ENCODE measurements at regions not wholly inside any gene's neighbourhood (a gene's known extent, or its start where the extent isn't known, plus 50 kb on each side); places are given as distances from the start of the nearest gene placed in this dataset.
"Not testable (repeated sequence)": the region's sequence is repeated elsewhere in the genome, so short reads cannot be mapped to it uniquely, and the experiment has no call there.

DNA sequence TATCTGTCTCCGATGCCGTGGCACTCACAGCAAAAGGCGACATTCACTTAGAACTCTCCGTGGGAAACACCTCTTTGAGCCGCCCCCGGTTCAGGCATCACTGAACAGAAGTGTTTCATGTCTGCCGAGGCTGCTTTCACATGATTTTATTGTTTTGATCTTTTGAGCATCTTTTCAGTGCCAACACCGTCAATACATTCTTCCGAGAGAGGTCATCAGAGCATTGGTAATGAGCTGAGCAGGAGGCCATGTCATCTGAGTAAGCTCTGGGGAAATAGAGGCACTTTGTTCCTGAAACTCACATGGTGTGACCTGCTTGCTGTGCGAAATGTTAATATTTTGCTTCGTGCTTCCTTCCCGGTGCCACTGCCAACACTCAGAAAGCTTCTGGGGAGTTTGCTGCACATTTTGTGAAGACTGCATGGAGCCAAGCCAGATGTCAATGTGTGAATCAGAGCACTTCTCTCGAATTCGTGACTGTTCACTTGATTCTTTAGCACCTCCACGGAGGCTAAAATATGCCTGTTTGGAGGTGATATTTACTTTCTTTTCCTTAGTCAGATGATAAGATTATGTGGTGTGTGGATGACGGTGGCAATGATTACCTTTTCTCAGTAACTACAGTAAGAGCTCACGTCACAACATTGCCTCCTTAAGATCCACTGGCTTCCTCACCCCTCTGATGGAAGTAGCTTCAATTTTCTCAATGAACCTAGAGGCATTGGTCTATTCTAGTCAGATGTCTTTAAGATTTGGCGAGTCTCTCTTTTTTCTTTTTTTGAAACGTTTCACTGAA lies 222.3 kb upstream of the HS3ST1 start:
- DNase-seq = no peak

DNA sequence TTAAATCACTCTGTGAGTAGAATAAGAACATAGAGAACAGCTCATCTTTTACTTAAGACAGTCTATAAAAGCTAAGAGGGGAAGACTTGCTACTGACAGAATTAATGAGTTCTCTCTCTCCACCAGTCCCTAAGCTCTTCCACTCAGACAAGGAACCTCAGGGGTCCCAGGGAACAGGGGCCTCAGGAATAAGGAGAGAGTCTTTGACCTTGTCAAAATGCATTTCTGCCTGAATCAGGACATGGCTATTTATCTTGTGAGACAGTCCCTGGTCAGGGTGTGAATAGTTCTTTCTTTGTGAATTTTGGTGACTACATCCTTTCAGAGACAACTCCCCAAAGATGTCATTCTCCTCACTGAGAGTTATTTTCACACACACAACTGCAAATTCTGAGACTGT lies 218.7 kb upstream of the HS3ST1 start:
- DNase-seq = no peak

DNA sequence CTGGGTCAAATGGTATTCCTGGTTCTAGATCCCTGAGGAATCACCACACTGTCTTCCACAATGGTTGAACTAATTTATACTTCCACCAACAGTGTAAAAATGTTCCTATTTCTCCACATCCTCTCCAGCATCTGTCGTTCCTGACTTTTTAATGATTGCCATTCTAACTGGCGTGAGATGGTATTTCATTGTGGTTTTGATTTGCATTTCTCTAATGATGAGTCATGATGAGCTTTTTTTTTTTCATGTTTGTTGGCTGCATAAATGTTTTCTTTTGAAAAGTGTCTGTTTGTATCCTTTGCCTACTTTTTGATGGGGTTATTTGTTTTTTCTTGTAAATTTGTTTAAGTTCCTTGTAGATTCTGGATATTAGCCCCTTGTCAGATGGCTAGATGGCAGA lies 214.4 kb upstream of the HS3ST1 start:
- not testable (repeated sequence) for DNase-seq

DNA sequence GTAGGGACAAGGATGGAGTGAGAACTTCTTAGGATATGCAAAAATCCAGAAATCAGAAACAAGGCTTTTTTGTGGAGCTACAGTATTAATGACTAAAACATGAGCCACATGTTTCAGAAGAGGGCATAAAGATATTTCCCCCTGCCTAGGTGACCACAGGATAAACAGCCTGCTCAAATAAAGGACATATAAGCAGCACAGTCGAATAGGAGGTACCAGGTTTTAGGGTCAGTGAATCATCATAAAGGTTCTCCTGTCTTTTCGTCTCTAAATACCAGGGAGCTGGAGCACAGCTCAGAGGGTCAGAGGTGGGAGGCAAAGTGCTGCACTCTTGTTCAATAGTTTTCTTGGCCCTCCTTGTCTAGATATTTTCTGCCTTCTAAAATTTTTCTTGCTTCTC lies 211.9 kb upstream of the HS3ST1 start:
- DNase-seq = no peak

DNA sequence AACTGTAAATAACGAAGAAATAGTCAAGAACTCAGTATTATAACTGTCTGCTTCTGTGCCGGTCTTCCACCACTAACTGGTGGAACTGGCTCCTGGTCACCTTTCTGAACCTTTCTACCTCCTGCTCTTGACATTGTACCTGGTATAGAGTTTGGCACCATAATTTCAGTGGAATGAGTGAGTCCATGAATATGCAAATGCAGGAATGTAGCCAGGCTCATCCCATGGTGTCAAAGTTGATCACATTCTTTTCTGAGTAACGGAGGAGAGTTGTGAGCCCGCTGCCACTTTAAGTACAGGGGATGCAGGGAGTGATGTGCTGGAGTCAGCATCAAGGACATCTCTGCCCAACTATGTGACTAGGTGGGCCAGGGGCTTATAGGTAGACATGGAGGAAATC lies 207.9 kb upstream of the HS3ST1 start:
- DNase-seq = no peak

DNA sequence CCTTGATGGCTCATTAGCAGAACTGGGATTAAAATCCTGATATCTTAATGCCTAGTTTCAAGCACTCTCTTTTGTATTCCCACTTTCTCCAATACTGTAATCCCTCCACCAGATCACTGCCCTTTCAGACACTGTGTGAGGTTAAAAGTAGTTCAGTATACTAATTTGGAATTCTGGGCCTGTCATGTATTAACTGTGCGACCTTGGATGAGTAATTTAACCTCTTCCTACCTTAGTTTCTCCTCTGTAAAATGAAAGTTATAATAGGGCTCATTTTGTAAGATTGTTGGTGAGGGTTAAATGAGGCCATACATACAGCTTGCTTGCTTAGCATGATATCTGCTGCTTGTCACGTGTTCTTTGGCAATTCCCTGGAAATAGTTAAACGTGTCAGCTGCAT lies 207.3 kb upstream of the HS3ST1 start:
- no peak for DNase-seq

DNA sequence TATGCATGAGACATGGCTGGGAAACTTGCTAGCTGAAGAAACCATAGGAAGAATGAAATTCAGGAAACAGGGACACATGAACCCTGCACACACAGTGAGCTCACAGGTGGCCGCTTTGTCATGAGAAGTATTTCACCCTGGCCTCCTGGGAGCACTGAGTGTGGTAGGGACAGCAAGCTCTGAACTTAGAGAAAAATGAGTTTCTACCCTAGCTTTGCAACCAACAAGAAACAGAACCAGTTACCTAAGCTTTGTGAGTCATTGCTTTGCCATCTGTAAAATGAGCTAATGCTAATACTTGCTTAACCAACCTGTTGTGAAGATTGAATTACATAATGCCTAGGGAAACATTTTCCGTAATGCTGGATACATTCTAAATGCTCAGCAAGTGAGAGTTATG lies 206.6 kb upstream of the HS3ST1 start:
- DNase-seq = no peak

DNA sequence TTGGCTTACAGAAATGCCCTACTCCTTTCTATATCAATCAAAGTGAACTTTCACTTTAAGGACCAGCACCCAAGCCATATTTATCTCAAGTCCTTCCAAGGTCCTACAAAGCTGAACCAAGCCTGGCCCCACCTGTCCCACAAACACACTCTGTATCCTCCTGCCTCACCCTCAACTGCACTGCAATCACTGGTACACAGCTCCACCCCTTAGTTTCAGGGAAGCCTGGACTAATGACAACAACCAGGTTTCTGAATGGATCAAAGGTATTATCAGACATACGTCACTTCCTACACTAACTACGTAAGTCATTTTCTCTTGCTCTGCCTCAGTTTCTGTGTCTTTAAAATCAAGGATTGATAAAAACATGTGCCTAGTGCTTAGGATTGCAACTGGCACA lies 205.6 kb upstream of the HS3ST1 start:
- DNase-seq = no peak

DNA sequence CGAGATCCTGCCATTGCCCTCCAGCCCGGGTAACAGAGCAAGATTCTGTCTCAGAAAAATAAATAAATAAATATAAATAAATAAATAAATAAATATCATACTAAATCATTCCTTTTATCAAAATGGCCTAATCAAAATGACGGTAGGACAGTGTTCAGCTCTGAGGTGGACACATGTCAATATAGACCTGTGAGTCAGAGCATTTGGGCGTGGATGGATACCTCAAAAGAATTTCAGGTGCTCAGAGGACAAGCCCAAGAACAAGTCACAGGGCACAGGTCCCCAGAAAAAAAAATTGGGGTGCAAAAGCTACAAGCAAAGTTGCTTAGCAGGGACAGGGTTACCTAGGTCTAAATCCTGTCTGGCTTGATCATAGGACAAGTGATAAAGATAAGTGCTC lies 204.7 kb upstream of the HS3ST1 start:
- no peak for DNase-seq

DNA sequence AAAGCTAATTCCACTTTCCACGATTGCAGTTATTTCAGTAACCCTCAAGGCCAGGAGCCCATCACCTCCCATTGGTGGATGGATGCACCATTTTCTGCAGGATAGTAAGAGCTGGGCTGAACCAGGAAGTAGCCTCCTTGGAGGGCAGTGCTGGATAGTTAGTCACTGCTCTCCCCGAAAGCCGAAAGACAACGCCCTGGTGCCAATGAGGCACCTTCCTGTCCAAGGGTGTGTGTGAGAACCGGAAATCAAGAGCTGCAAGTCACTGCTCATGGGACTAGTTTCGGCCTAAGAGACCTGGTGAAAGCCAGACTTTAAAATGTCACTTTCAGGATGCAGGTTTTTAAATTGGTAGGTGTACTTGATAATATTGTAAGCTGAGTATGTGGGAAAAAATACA lies 203.8 kb upstream of the HS3ST1 start:
- no peak for DNase-seq

DNA sequence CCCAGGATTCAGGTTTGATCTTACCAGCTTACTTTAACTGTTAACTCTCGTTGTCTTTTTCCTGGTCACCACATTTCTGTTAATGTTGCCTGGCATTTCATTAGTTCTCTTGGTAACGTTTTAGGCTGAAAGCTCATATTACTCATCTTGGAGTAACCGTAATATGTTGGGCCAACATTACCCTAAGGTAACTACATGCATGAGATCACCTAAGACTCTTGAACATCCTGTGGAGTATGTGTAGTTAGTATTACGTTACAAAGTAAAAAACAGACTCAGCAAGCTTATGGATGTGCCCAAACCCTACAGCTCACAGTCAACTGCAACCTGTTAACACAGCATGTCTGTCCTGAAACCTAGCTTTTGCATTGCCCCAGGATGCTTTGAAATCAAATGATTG lies 203.3 kb upstream of the HS3ST1 start:
- no peak for DNase-seq

DNA sequence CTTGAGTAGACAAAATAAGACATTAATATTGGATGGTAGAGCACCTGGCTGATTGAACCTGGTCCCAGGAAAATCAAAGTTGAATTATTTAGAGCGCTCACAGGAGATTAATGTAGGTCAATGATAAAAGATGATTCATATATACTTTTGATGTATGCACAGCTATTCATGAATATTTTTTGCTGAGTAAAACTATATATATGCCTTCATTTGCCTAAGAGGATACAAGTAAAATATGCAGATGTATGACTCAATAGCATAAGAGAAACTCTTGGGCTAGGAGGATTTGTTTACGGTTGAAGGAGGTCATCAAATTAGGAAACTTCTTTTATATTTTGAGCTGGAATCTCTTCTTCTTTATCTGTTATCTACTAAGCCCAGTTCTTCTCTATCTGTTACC lies 202.7 kb upstream of the HS3ST1 start:
- DNase-seq = no peak

DNA sequence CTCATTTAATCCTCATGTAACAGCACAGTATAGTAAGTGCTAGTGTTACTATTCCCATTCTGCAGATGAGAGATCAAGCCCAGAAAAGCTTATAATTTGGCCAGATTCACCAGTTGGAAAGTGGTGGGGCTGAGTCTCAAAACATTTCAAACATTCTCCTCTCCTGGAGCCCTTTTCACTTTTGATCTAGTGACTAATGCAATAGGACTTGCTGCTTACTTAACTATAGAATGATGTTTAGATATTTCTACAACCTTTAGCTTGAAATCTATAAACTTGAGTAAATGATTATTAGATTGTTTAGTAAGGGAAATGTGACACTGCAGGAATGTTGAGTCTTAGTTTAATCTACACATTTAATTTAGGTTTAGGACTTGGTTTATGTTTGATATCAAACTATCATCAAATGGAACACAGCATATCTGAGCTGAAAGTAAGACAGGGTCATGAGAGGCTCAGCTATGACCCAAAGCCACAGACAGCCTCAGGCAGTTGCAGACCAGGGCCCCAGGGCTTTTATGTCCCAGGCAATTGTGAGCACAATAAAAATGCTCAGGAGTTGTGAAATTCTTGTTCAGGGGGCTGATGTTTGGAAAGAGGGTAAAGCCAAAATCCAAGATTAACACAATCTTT lies 199.5 kb upstream of the HS3ST1 start:
- no peak for DNase-seq

DNA sequence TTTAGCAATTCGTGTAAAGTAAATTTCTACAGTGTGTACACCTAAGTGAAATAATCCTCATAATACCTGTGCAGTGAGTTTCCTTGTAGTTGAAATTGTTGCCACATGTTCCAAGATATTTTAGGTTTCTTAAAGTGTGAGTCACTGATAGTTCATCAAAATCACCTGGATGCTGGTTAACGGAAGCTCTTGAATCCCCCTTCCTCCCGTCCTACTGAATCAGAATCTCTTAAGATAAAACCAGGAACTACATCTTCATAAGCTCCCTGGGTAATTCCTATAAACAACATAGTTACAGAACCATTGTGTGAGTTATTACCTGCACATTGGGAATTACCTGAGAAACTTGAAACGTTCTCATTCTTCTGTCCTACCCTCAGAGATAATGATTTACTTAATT lies 197.4 kb upstream of the HS3ST1 start:
- no peak for DNase-seq

DNA sequence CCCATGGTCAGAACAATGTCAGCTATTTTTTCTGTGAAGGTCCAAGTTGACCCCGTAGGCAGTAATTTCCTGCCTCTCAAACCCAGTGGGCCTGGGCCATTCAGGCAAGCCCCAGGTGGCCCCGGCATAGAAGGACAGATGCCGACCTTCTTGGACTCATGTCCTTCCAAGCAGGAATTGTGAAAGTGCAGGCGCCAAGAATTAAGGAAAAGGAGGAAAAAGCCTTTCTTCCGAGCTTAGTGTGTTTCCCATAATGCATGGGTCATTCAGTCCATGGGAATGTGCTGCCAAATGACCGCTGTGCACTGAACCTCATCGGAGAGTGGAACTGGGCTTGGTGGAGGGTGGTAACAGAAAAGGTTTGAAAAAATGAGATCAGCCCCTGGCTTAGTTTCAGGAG lies 196.5 kb upstream of the HS3ST1 start:
- DNase-seq = no peak

DNA sequence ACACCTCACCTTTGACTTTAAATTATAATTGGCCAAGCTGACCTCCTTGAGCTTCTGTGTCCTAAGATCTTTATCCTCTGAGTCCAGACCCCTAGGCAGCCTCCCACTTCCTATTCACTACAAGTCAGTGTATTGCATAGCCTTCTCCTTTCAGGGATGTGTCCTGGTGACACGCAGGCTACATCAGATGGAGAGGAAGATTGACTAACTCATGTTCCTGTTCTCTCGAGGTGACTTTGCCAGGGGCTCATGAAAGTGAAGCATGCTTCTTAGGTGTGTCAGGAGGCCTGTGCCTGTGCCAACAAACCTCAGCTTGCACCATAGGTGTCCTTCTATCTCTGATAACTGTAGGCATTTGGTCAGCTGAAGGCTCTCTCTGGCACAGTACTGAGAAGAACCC lies 195.7 kb upstream of the HS3ST1 start:
- DNase-seq = no peak

DNA sequence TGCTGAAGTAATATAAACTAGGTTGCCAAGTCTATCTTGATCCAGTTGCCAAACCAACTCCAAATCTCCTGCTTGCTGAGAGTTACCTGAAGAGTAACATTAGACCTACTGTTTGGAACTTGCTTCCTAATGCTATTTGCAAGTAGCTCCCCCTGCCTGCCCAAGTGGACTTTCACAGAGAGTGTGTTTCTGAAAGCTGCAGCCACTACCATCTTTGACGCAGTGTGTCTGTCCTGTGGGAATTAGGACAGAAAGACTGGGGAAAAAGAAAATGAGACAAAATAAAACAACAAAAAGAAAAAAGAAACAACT lies 195.0 kb upstream of the HS3ST1 start:
- DNase-seq = no peak

DNA sequence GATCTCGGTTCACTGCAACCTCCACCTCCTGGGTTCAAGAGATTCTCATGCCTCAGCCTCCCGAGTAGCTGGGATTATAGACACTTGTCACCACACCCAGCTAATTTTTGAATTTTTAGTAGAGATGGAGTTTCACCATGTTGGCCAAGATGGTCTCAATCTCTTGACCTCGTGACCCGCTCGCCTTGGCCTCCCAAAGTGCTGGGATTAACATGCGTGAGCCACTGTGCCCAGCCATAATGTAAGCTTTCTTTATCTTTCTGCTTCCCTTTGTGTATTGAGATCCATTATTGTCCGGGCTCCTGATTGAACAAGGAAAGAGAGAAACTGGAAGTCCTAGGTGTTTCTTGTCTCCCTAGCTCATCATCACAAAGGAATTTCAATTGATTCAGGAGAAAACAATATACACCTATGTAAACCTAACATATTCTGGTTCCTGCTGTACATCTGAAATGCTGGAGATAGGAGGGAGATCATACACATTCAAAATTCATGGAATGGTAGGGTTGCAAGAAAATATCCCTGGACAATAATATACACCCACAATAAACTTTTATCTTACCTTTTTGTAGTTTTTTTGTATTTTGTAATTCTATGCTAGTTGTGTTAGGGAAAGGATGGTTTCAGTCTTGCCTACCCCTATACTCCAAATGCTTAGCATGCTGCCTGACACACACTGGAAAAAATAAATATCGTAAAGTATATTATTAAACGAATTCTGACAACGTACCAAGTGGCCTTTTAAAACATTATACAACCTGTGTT lies 194.4 kb upstream of the HS3ST1 start:
- no peak for DNase-seq

DNA sequence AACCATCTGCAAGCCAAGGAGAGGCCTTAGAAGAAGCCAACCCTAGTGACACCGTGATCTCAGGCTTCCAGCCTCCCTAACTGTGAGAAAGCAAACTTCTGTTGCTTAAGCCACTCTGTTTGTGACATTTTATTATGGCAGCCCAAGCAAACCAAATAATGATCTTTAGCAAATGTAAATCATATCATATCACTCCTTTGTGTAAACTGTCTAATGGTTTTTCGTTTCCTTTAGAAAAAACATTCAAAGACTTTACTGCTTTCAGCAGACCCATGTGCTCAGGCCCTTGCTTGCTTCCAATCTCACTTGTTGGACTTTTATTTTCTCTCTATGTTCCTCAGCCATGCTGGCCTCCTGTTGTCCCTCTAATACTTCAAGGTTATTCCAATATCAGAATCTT lies 192.2 kb upstream of the HS3ST1 start:
- DNase-seq = no peak

DNA sequence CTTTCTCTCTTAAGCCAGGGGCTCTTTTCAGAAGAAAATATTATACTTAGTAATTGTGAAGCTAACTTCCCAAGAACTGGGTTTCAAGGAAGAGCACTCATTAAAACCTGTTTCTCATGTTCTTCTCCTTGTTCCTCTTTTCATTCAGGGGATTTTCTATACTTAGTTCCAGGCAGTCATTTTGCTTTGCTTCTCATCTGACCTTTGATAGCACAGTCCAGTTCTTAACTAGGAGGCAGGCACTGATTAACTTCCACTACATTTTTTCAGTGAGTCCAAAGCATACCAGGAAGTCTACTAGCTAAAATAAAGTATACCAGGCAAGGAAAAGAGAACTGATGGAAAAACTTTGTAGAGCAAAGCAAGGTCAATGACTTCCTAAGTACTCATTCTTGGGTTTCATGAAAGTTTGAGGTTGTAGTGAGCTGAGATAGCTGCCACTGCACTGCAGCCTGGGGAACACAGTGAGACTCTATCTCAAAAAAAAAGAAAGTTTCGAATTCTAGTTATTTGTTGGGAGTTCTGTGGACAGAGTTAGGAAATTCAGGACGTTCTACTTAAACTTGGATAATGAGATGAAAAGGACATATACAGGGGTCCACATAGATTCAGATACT lies 190.1 kb upstream of the HS3ST1 start:
- no peak for DNase-seq

DNA sequence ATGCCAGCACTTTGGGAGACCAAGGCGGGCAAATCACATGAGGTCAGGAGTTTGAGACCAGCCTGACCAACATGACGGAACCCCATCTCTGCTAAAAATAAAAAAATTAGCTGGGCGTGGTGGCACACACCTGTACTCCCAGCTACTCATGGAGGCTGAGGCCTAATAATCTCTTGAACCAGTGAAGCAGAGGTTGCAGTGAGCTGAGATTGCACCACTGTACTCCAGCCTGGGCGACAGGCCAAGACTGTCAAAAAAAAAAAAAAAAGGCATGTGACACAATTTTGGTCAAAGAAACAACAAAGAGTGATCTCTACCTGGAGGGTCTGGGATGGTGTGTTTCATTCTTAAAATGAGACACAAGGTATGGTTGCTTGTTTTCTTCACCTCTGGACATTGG lies 188.2 kb upstream of the HS3ST1 start:
- no peak for DNase-seq

DNA sequence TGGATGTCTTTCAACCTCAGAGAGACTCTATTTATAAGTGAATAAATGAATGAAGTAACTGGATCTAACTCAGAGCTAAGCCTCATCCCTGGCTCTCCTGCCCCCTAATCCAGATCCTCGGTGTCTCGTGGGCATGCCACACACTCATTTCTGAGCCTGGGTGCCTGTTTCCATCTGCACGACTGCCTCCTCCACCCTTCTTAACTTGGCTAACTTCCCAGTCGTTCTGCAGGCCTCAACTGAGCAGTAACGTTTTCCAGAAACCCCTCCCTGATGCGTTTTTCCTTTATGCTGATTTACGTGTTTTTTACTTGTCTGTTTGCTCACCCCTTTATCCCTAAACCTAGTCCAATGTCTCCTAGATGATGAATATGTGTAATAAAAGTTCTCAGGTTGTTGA lies 186.9 kb upstream of the HS3ST1 start:
- no peak for DNase-seq

DNA sequence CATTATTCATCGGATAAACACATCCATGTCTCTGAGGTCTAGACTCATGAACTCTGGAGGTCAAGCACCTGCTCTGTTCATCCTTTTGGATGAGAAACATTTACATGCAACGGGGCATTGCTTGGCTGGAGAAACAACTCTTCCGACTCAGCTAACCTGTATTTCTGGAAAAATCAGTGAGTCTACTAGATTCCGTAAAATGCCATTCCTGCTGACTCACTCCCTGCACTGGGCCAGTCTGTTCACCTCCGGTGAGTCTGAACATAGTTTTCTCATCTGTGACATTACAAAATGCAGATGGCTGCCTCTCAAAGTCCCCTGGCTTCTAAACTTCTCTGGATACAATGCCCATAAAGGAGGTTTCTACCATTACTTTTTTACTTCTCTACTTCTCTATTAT lies 185.7 kb upstream of the HS3ST1 start:
- DNase-seq = no peak

DNA sequence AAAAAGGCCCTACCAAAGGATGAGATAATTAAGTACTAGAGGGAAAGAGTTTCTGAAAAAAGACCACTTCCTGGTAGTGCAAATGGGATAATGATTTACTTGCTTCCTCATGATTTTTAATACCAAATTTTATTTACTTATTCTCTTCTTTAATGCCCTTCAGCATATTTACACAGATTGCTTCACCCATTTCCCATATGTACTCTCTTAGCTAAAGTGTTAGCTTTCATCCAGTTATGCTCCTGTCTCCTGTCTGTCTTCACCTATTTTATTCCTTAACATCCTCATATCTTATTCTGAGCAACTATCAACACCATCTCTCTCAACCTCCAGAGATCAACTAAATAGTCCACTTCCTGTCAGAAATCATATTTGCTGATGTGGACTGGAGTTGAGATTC lies 183.2 kb upstream of the HS3ST1 start:
- no peak for DNase-seq

Data from activated CD4-positive, alpha-beta T cell treated with anti-CD3 and anti-CD28 coated beads for 48 hours (primary cell).